ENCODE measurements at regions not wholly inside any gene's neighbourhood (a gene's known extent, or its start where the extent isn't known, plus 50 kb on each side); places are given as distances from the start of the nearest gene placed in this dataset.

GRCh38 chr2:21326152-21326551 is 202.4 kb downstream of the TDRD15 start:
- TF ChIP-seq POLR2A (IDR thresholded peaks at IDR 0.05) (no peak), CTCF (IDR thresholded peaks at IDR 0.05) (no peak)

All from testis (tissue), 2 donors.